Endothelial cell of umbilical vein (primary cell): ENCODE measurements at regions not wholly inside any gene's neighbourhood (a gene's known extent, or its start where the extent isn't known, plus 50 kb on each side); places are given as distances from the start of the nearest gene placed in this dataset.
"Not testable (repeated sequence)": the region's sequence is repeated elsewhere in the genome, so short reads cannot be mapped to it uniquely, and the experiment has no call there.

Experiments
- POLR2AphosphoS5 ChIP-seq: IDR thresholded peaks from 2 replicates; pipeline ENCODE4 v1.6.1; 2012; ENCODE audit warnings: low read depth, mild to moderate bottlenecking, control low read depth, low read length, moderate library complexity; ENCODE audit not compliant: insufficient read depth
- TF ChIP-seq, protein P1 (sequence below), 2 donors: IDR thresholded peaks; 1 replicate in 1 of 2; 2 replicates in 1 of 2; pipeline ENCODE4 v1.5.1; 2011; ENCODE audit warnings: low read length in 2 of 2, mild to moderate bottlenecking in 2 of 2, moderate library complexity in 2 of 2, control low read depth in 1 of 2, inconsistent platforms in 1 of 2, low read depth in 1 of 2; ENCODE audit not compliant: insufficient read depth in 1 of 2; ENCODE audit errors: extremely low read depth in 1 of 2
- TF ChIP-seq, protein P2 (sequence below): IDR thresholded peaks from 2 replicates; pipeline ENCODE4 v1.6.1; 2011; ENCODE audit not compliant: insufficient read depth, insufficient read length

GRCh38 chr2:242119682-242120081 lies 250.2 kb downstream of the RTP5 start:
- TF ChIP-seq, protein P1, sequence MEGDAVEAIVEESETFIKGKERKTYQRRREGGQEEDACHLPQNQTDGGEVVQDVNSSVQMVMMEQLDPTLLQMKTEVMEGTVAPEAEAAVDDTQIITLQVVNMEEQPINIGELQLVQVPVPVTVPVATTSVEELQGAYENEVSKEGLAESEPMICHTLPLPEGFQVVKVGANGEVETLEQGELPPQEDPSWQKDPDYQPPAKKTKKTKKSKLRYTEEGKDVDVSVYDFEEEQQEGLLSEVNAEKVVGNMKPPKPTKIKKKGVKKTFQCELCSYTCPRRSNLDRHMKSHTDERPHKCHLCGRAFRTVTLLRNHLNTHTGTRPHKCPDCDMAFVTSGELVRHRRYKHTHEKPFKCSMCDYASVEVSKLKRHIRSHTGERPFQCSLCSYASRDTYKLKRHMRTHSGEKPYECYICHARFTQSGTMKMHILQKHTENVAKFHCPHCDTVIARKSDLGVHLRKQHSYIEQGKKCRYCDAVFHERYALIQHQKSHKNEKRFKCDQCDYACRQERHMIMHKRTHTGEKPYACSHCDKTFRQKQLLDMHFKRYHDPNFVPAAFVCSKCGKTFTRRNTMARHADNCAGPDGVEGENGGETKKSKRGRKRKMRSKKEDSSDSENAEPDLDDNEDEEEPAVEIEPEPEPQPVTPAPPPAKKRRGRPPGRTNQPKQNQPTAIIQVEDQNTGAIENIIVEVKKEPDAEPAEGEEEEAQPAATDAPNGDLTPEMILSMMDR (IDR thresholded peaks at IDR 0.05; ENCODE audit: extremely low read depth in 1 of 2, insufficient read depth in 1 of 2, low read depth in 1 of 2, low read length in 2 of 2) = not testable (repeated sequence)
- not testable (repeated sequence) for TF ChIP-seq POLR2AphosphoS5
- TF ChIP-seq, protein P2, sequence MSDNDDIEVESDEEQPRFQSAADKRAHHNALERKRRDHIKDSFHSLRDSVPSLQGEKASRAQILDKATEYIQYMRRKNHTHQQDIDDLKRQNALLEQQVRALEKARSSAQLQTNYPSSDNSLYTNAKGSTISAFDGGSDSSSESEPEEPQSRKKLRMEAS = not testable (repeated sequence)
